ENCODE measurements at regions not wholly inside any gene's neighbourhood (a gene's known extent, or its start where the extent isn't known, plus 50 kb on each side); places are given as distances from the start of the nearest gene placed in this dataset.

DNA sequence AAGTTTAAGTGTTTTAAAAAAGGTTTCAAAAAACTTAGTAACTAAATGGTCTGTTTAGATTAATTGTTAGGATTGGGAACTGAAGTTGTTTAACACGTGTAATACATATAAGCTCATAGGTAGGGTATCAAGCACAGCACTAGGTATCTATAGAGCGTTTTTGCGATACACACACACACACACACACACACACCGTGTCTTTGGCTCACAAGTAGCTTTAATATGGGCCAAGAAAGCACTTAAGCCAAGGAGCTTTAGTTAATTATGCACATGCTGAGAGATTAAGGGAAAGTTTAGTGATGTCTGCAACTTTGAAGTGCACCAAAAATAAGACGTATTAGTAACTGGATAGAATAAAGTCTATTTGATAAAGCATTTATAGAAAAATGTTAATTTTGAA, 93.8 kb upstream of the CNTNAP2 start:
- TF ChIP-seq CTCF (IDR thresholded peaks at IDR 0.05) = no peak
- no peak for TF ChIP-seq POLR2A (IDR thresholded peaks at IDR 0.05)
